Epidermal melanocyte (primary cell): ENCODE measurements at regions not wholly inside any gene's neighbourhood (a gene's known extent, or its start where the extent isn't known, plus 50 kb on each side); places are given as distances from the start of the nearest gene placed in this dataset.

Source experiments
- DNase-seq: peaks from one replicate; pipeline ENCODE4 v3.0.0; 2011; ENCODE audit warnings: low spot score; ENCODE audit not compliant: insufficient read length

DNA sequence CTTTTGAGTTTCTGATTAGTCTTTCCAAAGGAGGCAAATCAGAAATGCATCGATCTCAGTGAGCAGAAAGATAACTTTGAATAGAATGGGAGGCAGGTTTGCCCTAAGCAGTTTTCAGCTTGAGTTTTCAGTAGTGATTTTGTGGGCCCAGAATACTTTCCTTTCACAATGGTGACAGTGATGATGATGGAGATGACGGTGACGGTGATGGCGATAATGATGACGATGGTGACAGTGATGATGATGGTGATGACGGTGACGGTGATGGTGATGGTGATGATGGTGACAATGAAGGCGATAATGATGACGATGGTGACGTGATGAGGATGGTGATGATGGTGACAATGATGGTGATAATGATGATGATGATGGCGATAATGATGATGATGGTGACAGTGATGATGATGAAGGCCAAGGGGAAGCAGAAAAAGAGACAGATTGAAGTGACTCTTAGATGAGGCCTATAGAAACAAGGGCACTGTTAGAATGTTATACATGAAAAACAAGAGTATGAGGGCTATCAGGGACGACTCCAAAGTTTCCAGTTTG, 153.4 kb upstream of the B3GAT1 start:
- no peak for DNase-seq

DNA sequence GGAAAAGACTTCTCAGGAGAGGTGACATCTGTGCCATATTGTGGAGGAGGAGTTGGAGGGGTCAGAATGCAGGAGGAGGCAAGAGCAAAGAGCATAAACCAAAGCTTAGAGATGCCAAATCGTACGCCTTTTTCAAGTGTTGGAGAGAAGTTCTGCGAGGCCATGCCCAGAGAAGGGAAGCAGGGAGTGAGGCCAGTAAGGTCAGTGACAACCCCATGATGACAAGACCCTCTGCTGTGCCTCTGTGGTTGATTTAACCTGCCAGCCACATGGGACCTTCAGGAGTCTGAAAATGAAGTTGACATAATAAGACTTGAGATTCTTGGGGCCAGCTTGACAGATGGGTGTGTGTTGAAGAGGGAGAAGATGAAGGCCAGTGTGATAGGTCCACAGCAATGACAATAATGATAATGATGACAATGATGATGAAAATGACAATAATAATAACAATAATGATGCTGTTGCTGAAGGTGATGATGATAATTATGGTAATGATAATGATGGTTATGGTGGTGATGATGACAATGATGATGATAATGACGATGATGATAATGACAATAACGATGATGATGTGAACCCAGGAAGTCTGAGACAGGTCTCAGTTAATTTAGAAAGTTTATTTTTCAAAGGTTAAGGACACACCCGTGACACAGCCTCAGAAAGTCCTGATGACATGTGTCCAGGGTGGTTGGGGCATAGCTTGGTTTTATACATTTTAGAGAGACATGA, 152.6 kb upstream of the B3GAT1 start:
- no peak for DNase-seq

DNA sequence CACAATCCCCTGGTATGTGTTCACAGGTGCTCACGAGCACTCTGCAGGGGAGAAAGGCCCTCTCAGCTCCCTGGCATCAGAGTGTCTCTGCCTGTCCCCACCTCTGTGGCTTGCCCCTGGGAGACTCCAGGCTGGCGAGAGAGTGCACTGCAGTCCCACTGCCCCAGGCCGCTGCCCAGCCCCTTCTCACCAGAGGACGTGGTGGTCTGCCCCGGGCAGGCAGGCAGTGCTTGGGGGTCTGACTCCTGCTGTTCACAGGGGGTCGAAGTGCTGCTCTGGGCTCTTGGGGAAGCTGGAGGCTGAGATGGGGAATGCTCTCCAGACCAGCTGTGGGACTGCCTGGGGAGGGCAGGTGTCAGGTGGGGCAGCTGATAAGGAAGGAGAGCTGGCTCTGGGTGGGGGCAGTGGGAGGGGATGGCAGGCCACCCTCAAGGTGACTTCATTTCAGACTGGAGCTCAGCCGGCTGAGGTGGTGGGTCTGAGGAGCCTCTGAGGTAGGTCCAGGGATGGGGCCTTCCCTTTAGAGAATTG, 151.0 kb upstream of the B3GAT1 start:
- no peak for DNase-seq

GRCh38 chr11:134562196-134562595, 150.2 kb upstream of the B3GAT1 start:
- DNase-seq = no peak

- no peak for DNase-seq
These were observed 149.3 kb upstream of the B3GAT1 start for GRCh38 chr11:134561331-134561720.

DNA sequence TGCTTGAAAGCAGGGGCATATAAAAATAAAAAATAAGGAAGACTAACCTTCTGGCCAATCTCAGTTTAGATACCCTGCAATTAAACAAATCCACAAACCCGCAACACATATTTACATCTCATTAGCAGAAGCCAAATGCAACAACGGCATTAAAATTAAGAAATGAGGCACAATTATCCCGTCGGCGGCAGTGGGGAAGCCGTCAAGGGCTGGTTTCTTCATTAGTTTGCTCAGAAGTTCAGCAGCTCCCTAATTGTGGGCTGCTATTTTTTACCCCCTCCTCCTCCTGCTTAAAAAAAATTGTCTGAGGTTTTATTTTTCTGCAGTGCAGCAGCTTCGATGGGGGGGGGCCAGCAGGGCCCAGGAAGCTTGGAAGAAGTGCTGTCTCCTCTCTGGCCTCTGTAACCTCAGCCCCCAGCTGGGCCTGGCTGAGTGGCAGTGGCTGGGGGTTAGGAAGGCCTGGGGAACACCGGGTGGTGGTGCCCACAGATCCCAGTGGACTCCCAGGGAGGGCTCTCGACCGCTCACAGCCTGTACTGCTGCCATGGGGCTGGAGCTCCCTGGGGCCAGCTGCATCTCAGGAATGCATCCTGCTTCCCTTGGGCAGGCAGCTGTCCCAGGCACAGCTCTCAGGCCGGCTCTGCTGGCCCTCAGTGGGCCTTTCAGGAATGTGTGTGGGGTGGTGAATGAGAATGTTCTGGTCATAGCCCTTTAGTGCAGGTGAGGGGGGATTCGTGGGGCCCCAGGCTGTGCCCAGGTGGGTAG, 148.7 kb upstream of the B3GAT1 start:
- DNase-seq = no peak

DNA sequence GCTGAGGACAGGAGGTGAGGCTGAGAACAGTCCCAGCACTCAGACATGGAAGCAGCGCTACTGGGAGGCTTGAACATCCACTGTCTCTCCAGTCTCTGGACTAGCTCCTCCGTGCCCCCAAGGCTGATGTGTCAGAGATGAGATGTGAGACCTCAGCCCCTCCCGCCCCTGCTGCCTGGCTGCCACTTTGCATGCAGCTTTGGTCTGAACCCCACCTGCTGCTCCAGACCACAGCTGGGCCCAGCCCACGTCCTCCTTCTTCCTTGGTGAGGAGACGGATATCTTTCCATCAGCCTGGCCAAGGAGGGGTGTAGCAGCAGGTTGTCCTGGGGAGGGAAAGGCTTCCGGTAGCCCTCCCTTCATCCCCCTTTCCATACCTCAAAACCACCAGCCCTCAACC, 148.0 kb upstream of the B3GAT1 start:
- no peak for DNase-seq

DNA sequence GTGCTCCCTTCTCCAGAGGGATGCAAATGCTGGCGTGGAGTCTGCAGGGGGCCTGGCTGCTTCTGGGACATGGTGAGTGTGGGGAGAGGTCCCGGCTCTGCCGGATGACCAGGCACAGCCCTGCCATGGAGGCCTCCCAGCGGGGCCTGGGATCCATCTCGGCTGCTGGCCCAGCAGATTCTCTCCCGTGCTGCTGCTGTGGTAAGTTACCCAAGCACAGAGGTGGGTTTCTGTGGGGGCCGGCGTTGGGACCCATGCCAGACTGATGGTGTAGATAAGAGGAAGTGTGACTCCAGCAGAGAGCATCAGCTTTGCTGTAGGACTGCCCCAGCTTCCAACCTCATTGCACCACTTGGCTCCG, 147.5 kb upstream of the B3GAT1 start:
- DNase-seq = no peak

DNA sequence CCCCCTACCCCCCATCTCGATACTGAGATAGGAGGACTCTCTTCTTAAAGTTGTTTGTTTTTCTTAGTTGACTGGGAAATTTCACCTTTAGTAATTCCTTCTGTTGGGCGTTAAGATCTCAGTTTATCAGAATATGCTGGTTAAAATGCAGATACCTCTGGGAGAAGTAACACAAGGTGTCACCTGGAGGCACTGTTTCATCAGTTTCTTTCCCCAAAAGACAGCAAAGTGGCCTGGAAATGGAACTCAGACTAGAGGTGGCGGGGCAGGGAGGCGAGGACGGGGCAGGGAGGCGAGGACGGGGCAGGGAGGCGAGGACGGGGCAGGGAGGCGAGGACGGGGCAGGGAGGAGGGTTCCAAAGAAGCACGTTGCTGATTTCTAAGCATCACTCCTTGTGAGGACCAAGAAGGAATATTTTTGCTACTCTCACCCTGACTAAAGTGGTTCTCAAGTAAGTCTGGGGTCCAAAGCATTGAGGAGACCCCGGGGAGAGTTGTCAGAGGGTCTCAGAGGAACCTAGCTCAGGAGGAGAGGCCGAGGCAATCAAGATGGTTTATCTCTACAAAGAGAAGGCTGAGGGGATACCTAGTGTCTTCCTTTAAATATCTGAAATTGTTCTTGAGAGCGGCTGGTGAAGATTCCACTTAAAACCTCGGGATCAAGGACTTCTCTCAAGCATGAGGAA, 147.0 kb upstream of the B3GAT1 start:
- DNase-seq = no peak

DNA sequence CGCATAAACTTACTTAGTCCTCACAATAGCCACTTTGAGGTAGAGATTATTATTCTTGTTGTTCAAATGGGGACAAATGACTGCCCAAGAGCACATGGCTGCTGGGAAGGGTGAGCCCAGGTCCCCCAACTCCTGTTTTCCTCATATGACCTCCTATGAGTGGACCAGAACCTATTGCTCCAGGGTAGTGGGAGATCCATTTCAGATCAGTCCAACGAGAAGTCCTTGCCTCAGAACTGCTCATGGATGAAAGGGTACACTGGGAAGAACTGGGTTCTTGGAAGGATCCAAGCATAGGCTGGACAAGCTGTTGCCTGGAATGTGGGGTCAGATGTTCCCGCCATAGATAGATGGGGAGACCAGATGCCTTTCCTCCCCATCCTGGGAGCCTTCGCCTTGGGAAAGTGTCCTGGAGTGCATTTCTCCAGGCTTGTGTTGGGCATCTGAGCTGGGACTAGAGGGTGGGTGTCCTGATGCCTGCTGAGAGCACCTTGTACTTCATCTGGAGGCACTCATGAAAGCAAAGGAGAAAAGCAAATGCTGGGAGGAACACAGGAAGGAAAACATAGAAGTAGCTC, 146.3 kb upstream of the B3GAT1 start:
- DNase-seq = no peak

DNA sequence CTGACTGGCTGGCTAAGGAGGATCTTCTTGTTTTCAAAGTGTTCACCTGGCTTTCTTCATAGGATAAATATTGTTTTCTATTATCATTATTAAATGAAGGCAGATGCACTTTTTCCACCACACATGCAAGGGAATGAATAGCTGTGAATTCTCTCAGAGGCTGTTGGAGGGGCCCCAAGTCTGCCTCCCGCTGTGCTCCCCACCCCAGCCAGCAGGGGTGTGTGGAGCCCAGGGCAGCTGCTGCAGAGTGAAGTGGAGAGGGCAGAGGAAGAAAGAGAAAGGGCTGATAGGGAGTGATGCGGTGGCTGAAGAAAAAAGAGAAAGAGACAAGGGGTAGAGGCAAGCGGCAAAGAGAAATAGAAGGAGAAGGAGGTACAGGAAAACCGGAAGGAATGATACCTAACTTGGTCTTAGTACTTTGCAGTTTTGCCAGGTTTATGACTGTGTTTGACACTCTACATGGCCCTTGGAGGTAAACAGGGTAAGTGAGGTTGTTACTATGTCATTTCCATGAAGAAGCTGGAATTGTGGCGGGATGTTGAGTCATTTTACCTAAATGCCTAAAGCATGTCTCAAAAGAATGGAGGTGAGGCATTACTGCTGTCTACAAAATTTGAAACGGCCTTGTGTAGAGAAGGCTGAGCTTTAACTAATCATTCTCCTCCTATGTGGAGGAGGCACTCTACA, 145.7 kb upstream of the B3GAT1 start:
- DNase-seq = no peak

DNA sequence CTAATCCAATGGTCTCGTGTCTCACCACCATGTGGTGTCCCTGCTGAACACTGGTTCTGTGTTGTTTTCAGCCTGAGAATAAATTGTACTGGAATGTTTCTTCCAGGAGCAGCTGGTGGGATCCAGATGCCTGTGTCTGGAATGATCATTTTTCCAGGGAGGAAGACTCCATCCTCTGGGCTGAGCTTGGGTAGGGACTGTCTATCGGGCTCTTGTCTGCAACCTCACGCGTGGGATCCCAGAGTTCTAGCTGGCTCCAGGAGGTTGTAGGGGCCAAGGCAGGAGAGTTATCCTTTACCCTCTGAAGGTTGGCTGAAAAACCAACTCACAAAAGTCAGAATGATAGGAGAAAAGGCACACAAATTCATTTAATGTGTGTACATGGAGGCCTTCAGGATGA, 144.1 kb upstream of the B3GAT1 start:
- DNase-seq = no peak

GRCh38 chr11:134555510-134555909, 143.5 kb upstream of the B3GAT1 start:
- DNase-seq = no peak

- DNase-seq = no peak
These were observed 142.8 kb upstream of the B3GAT1 start for GRCh38 chr11:134554861-134555260.

DNA sequence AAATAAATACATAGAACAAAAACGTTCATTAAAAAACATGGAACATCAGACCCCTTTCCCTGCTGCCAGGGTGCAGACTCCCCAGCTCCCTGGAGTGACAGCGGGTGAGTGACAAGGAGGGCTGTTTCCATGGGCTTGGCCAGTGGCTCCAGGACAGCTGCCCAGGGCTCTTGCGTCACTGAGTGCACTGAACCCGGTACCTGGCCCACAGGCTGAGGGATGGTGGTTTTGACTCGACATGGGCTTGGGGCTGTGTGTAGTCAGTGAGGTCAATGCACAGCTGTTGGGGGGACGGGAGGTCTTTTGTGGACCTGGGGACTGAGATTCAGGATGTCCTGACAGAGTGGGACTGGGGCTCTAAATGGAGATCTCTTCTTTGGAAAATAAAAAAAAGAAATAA, 142.1 kb upstream of the B3GAT1 start:
- no peak for DNase-seq

GRCh38 chr11:134552749-134553148, 140.7 kb upstream of the B3GAT1 start:
- no peak for DNase-seq

DNA sequence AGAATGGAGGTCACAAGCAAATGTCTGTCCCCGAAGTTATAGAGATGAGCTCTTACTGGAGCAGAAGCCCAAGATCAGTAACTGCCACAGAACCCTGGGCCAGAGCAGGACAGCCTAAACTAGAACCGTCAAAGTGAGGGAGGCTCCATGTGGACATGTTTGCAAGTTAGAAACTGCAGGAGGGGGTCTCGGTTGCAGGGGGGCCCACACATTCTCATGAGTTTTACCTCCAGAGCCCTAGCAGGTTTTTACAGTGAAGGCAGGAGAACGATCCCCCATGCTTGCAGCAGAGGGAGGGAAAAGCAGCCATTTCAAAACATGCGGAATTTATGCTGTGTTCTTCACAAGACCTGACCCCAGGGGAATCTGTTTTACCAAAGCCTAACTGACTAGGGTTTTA, 133.5 kb upstream of the B3GAT1 start:
- no peak for DNase-seq

DNA sequence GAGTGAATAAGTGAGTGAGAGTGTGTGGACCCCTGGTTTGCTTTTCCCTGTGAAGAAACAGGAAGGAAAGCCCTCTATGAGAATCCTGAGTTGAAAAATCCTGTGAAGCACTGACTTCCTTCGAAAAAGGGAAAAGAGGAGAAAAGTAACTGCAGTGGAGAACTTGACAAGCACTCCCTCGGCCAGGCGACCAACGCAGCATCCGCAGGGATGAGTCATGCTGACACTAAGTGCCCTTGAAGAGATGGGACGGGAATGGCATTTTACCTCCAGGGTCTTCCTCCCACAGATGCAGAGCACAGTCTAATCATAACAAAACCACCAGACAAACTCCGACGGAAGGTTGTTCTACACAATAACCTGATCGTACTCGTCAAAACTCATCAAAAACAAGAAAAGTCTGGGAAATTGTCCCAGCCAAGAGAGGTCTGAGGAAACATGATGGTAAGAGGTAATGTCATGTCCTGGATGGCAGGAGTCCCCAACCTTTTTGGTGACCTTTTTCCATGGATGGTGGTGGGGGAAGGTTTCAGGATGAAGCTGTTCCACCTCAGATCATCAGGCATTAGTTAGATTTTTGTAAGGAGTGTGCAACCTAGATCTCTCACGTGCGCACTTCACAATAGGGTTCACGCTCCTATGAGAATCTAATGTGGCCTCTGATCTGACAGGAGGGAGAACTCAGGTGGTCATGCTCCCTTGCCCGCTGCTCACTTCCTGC, 132.2 kb upstream of the B3GAT1 start:
- no peak for DNase-seq

DNA sequence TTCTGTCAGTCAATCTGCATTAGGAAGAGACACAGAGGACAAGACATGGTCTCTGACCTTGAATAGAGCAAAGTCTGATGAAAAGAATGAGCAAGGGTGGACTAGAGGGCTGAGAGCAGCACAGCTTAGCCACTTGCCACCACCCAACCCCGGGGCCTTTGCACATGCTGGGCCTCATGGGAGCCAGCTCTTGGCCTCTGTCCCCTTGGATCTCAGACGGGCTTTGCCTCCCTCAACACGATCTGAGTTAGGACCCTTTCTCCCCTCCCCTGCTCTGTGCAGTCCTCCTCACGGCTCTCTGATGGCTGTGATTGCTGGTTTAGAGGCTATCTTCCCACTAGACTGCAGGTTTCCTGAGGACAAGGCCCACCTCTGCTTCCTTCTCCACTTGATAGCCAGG, 131.6 kb upstream of the B3GAT1 start:
- no peak for DNase-seq

DNA sequence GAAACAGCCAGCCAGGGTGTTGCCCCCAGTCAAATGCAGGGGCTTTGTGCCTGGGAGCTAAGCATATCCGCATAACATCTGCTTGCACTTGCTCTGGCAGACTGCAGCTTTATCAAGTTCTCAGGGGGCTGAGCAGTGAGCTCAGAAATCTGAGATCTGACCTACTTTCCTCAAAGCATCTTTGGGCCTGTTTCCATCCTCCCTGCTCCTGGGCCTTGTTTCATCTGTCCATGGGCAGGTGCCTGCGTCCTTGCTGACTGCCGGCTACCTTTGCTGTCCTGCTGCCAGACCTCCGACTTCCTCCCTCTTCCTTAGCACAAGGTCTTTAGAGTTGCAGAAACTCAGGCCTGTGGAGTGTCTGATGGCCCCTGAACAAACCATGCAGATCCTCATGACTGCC, 131.2 kb upstream of the B3GAT1 start:
- DNase-seq = no peak
